Pulmonary artery endothelial cell (primary cell): ENCODE measurements at regions not wholly inside any gene's neighbourhood (a gene's known extent, or its start where the extent isn't known, plus 50 kb on each side); places are given as distances from the start of the nearest gene placed in this dataset.

Experiments used
- DNase-seq: peaks from one replicate; pipeline ENCODE4 v3.0.0-alpha.2; 2011; ENCODE audit warnings: low read depth, low spot score

DNA sequence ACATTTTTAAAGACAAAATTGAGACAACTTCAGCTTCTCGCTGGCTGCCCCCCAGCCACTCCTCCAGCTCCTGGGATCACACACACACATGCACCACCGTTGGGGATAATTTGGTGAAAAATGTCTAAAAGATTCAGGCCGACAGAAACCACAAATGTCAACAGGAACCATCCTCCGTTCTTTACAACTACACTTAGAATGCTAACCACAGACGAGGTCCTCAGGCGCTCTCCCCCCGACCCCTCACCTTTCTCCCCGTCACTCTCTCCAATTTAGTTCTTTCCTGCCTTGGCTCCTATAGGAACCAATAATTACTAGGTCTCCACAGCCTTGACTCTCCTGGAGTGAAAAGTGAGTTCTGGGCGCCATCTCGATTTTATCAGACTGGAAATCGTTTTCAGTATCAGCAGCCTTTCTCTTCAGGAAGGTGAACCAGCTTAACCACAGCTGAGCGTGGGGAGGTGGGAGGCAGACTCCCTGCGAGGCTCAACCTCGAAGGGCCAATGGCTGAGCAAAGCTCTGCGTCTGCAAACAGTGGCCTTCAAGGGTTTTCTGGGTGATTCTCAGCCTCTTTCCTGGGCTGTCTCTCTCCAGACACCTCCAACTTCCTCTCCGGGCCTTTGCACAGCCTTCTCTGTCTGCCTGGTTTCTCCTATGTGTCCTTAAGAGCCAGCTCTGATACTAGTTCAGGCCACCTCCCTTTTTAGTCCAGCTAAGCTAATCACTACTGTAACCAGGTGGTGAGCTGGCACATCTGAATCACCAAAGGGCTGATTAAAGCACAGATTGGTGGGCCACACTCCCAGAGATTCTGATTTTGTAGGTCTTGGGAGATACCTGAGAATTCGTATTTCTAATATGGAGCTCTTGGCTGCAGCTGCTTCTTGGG, 115.7 kb upstream of the COPS8 start:
- DNase-seq, result no peak

GRCh38 chr2:236970656-236971010, 115.1 kb upstream of the COPS8 start:
- DNase-seq, result no peak

- DNase-seq, result no peak
Observed at GRCh38 chr2:236971131-236971821, 114.4 kb upstream of the COPS8 start.

DNA sequence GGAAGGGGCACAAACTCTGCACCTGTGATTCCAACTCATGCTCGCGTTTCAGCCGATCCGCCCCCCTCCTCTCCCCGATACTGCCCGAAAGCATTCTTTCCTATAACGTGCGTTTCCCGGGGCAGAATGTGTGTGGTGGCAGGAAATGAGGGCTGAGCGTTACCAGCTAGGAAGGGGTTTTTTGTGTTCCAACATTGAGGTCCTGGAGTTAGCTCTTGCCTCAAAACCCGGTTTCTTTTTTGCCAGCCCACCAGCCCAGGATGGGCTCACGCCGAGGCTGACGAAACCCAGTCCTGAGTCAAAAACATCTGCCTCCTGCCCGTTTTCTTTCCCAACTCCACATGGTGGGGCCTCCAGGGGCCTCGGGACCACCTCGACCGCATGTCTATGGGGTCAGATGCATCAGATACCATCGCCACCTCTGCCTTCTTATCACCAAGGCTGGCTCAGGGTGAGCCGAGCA, 113.7 kb upstream of the COPS8 start:
- DNase-seq, result no peak

DNA sequence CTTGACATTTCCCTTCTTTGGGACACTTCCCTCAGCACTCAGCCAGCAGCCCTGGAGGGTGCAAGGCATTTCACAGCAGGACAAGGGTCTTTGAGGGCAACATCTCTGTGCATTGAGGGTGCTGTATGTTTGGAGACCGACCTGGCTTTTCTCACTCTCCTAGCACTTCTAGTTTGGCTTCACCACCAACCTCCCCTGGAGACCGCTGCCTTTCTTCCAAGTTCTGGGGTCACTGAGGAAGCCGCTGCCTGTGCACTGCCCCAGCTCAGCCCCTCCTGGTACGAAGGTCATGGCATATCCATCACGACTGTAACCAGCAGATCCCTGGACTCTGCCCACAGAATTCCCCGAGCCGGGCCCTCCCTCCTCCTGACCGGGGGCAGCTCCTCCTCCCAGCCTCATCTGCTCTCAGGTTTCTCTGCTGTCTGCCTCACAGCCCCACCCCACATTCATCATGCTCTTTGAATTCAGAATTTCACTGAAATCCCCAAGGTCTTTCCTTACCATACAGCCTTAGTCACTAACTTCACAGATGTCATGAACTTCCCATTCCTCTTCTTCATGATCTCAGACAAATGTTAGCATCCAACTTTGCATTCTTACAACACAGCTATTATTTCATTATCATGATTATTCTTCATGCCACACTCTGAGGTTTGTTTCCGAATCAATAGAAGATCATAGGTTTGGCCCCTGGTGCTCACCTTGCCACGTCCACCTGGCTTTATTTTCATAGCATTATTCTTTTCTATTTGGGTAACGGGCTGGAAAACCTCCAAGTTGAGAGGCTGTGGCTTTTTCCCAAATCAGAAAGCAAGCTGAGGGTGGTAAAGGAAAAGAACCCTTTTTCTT, 113.0 kb upstream of the COPS8 start:
- DNase-seq, result no peak

DNA sequence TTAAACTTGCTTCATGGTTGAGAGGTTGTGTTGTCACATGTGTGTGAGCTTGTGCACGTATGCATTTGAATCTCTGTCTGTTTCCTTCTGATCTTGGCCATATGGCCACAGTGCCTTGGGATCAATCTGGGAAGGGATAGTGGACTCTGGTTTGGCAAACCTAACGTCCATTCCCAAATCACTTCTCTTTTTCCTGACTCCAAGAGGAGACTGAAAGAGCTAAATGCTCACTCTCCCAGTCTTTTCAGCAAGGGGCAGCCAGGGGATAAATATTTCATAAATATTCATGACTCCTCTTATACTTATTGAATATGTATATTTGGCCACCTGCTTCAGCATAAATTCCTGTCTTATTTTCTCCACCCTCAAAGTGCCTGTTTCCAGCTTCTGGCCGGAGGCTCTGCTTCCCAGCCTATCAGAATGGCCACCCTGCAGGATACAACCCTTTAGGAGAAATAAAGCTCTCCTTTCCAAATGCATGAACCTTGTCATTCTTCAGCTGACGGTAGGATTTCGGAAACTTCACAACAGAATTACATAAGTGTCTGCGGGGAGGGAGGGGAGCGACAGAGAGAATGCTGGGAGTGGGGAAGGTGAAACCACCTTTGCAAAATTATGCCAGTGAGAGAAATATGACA, 112.2 kb upstream of the COPS8 start:
- no peak for DNase-seq

GRCh38 chr2:236974148-236974547, 111.5 kb upstream of the COPS8 start:
- DNase-seq, result no peak

DNA sequence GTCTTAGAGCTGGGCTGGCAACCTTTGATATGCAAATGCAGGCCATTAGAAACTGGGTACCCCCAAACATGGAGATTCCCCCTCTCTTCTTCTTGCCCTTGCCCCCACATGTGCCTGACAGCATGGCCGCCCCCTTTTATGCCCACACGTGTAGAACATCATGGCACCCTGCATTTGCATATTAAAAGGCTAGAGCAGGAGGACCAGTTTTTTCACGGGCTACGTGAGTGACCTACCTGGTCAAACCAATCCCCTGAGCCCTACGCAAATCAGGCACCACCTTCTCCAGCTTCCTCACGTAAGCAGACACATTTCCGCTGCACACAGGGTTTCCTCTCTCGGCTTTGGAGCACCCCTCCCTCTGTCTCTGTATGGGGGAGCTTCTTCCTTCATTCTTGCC, 110.9 kb upstream of the COPS8 start:
- no peak for DNase-seq

DNA sequence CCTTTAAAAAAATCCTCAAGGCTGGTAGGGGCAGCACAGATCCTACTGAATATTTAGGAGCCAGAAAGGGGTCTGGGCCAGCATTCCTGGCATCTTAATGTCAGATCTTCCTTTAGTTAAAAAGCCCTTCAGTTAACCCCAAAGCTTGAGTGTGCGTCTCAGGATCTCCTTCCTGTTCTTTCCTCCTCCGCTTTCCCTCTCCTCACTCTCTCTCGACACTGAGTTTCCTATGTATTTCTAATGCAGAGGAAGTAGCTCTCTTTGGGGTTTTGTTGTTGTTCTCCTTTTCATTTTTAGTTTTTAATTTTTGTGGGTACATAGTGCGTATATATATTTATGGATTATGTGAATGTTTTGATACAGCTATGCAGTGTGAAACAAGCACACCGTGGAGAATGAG, 109.9 kb upstream of the COPS8 start:
- no peak for DNase-seq

DNA sequence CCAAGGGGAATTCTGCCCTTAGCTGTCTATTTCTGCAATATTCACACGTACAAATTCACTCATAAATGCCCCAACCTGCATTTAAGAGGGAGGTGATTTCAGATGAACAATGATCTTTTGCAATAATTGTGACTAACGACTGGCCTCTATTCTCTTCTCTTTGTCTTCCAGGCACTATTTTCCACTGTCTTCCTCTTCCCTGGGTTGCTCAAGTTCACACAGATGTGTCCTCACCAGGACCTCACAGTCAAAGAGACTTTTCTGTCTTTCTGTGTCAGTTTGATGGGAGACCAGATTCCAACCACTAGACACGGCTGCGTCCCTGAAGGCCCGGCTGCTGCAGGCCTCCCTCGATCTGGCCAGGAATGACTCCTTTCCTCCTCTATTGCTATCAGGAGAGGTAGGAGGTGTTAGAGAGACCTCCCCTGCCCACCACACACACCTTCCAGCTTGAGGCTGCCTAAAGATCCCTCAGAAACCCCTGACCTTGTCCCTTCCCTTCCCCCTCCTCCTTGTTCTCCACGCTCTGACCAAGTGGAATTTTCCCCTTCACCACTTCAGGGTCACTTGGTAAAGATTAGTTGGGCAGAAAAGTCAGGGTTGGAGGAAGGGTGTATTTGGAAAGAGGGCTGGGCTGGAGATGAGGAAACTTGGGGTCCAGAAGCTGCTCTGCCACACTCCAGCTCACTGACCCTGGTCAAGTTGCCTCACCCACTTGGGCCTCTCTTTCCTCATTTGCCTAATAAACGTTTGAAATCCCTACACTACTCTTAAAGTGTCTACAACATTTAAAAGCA, 109.2 kb upstream of the COPS8 start:
- DNase-seq, result no peak

DNA sequence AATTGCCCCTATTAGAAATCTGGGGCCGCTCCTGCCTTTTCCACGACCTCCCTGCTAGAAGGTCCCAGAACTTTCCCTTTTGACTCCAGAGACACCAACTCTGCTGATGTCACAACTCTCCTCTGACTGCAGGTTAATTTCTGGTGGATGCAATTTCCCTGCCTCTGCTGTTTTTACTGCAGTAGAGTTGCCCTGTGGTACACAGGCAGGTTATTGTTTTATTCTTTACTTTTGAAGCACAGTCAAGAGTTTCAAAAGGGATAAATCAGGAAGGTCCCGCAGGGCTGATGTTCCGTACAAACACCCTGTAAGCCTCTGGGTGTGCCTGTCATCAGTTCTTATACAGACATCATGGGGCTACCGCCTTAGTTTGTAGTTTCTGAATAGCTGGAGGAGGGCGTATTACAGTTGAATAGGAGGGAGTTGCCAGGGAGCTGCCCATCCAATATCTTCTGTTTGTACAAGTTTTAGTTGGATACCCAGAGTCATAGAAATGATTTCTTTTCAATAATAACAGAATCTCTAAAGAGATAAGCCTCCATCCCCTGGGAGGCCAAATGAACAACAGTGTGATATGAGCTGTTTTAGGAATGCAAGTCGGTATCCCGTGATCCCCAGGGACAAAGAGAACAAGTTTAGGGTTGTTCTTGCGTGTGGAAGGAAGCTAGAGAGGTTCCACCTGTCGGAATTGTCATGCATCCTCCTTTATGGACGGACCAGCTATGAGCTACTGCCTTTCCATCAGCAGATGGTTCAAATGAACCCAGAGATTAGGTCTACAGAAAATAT, 108.4 kb upstream of the COPS8 start:
- no peak for DNase-seq

GRCh38 chr2:236977852-236978398, 107.8 kb upstream of the COPS8 start:
- no peak for DNase-seq

DNA sequence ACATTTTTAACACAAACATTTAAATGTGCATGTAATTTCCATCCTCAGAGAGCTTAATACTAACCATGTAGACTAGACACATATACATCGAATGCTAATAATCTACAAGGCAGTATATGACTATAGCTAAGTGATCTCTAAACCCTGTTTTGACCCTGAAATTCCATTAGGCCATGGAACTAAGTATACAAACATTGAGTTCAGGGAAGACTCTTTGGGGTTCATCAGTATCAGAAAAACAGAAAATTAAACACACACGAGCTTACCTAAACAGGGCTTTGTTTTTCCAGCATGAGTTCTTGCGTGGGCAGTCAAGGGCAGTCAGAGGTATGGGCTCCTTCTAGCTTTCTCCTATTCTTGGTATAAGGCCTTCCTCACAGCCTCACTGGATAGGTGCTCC, 106.0 kb upstream of the COPS8 start:
- DNase-seq, result no peak

- no peak for DNase-seq
Observed at GRCh38 chr2:236980961-236981360, 104.7 kb upstream of the COPS8 start.

DNA sequence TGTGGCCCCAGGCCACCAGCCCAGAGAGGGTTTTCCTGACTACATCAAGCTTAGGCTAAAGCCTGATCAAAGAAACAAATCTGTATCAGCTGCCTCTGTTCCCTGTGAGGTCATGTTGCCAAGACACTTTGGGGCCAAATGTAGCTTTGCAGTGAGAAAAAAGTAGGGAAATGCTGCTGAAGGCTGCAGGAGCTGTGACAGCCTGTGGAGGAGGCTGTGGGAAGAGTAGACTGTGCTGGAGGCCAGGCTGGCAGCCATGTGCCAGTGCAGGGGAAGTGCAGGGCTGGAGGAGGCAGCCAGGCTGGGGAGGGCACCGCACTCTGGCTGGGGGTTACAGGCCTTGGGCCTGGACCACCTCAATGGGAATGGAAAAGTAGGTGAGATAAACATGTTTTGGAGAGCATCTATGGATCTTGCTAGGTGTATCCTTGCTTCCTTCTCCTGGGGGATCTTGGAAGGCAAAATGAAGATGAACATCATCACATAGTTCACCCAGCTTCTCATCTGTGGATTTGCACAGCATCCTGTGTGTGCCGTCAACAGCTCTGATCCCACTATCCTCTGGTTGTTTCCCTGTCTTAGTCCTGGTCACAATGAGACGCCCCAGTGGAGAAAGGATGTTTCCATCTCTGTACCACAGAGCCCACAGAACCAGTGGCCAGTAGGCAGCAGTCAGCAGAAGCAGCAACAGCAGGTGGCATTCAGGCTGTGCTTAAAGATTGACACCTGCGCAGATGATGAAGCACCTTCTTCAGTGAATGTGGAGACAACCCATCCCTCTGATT, 103.8 kb upstream of the COPS8 start:
- DNase-seq, result no peak

DNA sequence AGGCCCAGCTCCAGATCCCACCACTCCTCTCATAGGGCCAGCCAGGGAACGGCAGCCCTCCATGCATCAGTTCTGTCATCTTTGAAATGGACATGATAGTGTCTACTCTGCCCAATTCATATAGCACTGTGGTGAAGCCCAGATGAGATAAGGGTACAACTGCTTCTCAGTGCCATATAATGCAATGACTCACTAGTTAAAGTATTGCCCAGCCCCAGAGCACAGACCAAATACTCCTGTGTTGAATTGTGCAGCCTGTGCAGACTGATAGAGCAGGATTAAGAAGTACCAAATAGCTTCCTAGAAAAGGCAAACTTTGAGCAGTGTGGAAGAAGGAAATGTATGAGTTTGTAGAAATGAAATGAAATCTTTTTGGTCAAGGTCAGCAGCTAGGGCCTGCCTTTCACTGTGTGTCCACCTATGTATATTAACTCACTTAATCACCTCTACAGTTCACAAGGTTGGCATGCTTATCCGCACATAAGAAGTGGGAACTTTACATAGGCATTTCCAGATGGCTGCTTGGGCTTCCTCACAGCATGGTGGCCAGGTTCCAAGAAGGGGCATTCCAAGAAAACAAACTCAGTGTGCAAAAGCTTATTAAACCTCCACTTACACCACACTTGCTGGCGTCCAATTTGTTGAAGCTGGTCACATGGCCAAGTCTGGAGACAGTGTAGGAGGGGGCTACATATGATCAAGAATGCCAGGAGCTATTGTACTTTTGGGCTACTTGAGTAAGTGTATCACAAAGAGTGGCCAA, 102.8 kb upstream of the COPS8 start:
- no peak for DNase-seq

DNA sequence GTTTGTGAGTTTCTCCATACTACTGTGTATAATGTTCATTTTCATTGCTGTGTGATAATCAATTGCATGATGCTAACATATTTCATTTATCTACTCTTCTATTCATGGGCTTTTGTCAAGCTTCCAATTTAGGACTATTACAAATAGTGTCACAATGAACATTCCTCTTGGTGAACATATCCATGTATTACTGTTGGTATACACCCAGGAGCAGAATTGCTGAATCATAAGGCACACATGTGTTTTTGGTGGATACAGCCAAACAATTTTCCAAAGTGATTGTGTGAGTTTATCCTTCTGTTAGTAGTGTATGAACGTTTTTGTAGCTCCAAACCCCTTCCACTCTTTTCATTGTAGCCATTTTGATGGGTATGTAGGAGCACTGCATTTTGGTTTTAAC, 101.6 kb upstream of the COPS8 start:
- no peak for DNase-seq

GRCh38 chr2:236985761-236986339, 99.8 kb upstream of the COPS8 start:
- no peak for DNase-seq
